Activated CD8-positive, alpha-beta memory T cell treated with anti-CD3 and anti-CD28 coated beads for 4 hours (primary cell): ENCODE measurements at regions not wholly inside any gene's neighbourhood (a gene's known extent, or its start where the extent isn't known, plus 50 kb on each side); places are given as distances from the start of the nearest gene placed in this dataset.
"Not testable (repeated sequence)": the region's sequence is repeated elsewhere in the genome, so short reads cannot be mapped to it uniquely, and the experiment has no call there.

Source experiments
- DNase-seq, 2 donors: peaks; one replicate each; pipeline ENCODE4 v3.0.0-alpha.2; 2020; ENCODE audit warnings: low read depth in 2 of 2

DNA sequence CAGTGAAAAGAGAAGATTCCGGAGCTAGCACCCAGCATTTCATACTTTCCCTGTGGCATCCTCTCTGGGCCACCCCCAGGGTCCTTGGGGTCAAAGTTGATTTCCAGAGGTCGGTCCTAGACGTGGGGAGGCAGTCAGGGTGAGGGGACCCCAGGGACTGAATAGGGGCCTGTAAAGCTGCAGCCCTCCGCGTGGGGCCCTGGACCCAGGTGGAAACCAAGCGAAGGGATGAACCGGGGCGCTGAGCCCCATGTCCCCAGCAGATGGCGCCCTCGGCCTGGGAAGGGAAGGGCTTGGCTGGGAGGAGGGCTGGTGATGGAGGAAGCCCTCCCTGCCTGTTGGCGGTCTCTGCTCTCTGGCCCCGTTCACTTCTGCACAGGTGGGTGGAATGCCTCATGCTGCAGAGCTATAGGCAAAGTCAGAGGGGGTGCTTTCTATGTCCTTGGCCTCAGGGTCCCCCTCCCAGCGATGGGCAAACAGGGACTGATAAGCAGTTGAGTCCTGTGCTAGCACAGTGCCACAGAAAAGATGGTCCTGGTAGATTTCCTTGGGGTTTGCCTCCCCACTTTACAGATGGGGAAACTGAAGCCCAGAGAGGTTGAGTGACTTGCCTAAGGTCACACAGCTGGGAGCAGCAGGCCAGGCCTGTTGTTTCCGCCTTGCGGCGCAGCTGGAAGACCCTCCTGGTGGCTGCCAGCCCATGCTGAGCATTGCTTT is 163.4 kb upstream of the CIBAR2 start:
- peak; percentile 24 to 26 for DNase-seq

DNA sequence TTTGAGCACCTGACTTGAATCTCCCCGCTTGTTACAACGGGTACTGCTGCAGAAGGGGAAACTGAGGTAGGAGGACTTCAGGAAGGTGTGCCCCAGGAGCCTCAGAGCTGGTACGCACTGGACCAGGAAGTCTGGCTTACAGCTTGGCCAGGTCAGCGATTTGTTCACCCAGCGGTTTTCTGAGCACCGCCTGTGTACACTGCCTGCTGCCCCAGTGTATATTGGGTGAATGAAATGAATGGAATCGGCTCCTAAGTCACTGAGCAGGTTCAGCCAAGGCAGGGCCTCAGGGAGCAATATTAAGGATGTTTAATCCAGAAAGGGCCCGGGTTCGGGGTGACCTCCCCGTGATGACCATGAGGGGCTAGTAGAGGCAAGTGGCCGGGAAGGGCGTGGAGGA is 164.0 kb upstream of the CIBAR2 start:
- DNase-seq, result no peak

DNA sequence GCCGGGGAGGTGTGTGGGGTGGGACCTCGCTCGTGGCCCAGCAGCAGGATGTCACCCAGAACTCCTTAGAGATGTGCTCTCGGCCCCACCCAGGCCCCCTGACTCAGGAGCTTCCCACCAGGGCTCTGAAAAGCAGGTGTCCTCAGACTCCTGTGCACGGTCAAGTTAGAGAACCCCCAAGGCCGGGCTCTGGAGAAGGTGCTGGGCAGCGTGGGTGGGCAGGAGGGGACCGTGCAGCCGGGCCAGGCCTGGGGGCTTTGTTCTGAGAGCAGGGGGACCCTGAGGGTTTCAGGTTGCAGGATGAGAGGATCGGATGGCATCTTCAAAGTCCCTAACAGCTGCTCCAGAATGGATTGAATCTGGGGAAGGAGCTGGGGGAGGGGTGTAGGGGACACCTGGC is 164.4 kb upstream of the CIBAR2 start:
- DNase-seq, result no peak

DNA sequence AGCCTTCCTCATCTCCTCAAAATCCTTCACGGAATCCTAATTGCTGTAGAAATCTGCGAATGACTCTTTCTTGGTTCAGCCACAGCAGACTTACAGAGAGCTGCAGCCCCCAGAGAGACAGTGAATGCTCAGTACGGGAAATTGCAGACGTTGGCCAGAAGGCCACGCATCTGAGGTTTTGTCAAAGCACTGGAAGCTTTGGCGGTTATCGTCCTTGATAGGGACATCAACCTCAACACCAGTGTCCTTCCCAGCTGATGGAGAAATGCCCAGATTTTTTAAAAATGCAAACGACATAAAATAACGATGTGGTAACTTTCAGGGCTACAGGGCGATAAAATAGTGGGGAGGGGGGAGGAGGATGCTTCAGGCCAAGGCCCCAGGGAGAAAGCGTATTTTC is 166.6 kb upstream of the CIBAR2 start:
- no peak for DNase-seq

DNA sequence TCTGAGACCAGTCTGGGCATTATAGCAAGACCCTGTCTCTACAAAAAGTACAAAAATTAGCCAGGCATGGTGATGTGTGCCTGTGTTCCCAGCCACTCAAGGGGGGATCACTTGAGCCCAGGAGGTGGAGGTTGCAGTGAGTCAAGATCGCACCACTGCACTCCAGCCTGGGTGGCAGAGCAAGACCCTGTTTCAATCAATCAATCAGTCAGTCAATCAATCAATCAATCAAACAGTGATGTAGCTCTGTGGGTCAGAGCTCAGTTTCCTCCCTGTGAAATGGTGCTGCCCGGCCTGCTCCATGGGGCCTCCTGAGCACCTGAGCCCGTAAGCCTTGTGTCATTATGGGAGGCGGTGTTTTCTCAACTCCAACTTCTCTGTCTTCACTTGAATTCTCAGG is 167.1 kb upstream of the CIBAR2 start:
- no peak for DNase-seq

DNA sequence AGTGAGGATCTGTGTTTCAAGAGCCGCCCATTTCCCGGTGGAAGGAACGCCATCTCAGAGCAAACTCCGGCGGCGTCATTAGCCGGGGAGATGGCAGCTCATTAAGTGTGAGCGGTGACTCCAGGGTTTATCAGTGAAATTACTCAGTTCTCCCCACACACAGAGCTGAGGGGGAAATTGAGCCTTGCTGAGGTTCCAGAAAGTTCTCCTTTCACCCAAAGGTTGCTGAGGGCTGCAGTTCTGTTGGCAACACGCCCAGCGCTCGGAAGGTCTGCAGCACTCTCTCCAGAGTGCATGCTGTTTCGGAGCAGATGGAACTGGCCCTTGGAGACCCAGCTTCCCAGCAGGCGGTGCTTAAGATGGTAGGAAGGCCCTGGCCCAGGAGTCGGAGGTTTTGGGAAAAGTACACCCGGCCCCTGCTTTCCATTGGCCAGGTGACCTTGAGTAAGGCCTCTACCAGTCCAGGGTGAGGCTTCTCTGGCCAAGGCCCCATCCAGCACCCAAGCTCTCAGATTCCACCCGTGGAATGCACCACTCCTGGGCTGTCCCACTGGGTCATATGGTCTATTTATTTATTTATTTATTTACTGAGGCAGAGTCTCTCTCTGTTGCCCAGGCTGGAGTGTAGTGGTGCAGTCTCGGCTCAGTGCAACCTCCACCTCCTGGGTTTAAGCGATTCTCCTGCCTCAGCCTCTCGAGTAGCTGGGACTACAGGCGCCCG is 167.7 kb upstream of the CIBAR2 start:
- no peak for DNase-seq

DNA sequence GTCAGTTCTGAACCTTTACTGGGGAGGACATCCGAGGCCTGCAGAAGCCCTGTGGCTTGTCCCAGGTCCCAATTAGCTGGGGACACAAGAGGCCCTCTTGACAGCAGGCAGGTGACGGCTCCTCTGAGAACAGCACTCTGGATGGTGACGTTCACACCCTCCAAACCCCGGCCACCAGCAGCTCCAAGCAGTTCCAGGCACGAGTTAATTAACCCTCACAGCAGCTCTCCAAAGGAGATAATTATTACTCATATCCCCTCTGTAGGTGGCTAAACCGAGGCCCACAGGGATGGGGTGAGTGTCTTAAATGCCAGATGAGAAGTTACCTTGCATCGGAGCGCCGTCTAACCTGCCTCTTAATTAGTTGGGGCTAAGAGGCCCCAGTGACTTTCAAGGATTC is 168.9 kb upstream of the CIBAR2 start:
- no peak for DNase-seq

DNA sequence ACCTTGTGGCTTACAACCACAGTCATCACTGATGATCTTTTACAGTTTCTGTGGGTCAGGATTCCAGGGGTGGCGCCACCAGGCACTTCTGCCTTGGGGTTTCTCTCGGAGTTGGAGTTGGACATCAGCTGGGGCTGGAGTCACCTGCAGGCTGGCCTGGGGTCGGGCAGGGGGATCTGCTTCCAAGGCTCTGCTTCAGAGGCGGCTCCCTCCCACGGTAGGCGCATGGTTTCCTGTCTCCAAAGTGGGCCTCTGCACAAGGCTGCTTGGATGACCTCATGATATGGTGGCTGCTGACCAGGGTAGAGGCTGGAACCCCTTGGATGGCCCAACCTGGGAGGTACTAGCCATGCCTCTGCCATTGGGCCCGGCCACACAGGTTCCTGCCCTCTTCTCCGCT is 170.6 kb upstream of the CIBAR2 start:
- DNase-seq, result no peak

DNA sequence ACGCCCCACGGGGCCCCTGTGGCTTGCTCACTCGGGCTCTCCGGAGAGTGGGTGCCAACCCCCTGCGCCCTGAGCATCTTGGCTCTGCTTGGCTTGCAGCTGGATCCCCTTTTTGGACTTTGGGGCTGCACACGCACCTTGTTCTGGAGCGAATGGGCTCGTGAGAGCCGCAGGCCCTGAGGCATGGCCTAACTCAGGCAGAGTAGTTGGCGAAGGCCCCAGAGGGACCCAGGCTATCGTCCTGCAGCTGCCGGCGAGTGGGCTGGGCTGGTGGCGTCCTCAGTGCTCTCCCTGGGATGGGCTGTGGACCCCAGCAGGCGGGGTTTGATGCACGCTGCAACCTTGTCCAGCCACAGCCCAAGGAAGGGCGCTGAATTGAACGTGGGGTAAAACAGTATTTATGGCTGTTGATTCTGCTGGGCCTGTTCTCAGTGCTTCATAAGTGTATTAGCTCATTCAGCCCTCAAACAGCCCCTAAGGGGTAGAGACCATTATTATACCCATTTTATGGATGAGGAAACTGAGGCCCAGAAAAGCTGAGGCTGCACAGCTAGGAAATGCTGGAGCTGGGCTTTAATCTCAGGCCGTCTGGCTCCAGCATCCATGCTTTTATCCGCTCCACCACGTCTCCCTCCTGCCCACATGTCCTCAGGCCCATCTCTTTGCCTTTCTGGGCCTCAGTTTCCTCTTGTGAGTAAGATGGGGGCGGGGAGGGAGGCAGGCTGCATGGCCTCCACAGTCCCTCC is 171.2 kb upstream of the CIBAR2 start:
- DNase-seq, result no peak

DNA sequence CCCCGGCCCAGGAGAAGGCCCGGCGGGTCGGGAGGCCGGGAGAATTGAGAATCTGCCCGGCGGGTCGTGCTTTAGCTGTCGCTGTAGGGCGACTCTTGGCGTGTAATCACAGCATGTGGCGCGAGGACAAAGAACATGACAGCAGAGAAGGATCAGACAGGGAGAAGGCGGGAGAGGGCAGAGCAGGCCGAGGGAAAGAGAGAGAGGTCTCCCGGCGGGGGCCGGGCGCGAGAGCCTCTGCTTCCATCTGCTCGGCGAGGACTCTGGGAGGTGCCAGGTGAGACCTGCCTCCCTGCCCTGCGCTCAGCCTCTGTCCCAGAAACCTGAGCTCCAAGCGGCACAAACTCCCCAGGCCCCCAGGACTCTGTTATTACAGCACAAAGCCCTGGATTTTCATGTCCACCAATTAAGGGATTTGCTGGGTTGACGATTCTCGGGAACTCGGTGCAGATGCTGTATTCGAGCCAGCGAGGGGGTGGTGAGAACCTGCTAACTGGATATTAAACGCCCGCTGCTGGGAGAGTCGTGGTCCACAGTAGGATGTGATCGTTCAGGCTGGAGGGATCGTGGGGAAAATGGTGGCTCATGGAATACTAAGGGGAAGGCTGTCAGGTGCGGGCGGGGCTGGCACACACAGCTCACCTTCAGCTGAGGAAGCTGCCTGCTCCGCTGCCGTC is 172.0 kb upstream of the CIBAR2 start:
- DNase-seq, result no peak

DNA sequence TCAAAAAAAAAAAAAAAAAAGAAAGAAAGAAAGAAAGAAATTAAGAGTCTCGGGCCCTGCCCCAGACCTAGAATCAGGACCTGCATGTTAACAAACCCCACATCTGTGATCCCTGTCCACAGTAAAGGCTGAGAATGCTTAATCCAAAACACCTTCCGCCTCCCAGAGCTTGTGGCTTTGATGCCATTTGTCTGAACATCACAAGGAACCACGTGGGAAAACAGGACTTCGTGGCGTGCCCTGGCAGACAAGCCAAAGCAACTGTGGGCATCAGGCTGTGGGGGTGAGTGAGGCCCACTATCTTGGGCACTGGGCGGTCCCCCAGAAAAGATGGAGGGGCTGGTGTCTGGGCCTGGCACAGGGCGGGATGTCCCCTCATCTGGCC is 173.4 kb upstream of the CIBAR2 start:
- DNase-seq, result no peak

DNA sequence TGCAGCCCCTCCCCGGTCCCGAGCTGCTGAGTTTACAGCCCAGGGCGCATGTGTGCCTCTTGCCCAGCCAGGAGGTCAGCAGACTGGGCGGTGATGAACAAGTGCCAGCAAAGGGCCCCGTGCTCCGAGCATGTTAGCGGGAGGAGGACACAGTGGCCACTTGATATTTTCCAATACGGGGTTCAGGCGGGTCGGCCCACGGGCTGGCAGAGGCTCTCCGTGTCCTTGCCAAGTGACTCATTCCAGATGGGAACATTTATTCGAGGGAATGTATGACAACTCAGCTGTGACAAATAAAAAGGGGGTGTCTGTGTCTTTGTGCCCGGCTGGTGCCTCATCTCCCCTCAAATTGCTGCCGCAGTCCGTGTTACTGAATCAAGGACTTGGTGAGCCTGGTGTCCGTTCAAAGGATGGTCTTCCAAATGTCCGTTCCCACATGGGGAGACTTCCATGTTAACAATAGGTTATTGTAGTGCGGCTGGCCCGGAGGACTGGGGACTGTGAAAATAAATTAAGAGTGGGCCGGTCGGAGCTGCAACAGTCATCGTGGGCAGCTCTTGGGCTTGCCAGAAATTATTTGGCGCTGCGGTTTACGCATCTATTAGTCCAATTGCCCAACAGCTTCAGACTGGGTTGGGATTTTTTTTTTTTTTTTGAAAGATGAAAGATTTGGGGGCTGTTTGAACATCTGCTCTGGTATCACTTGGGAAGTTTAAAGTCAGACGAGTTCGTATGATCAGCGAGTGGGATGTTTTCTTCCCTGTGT is 174.0 kb upstream of the CIBAR2 start:
- DNase-seq, result no peak

DNA sequence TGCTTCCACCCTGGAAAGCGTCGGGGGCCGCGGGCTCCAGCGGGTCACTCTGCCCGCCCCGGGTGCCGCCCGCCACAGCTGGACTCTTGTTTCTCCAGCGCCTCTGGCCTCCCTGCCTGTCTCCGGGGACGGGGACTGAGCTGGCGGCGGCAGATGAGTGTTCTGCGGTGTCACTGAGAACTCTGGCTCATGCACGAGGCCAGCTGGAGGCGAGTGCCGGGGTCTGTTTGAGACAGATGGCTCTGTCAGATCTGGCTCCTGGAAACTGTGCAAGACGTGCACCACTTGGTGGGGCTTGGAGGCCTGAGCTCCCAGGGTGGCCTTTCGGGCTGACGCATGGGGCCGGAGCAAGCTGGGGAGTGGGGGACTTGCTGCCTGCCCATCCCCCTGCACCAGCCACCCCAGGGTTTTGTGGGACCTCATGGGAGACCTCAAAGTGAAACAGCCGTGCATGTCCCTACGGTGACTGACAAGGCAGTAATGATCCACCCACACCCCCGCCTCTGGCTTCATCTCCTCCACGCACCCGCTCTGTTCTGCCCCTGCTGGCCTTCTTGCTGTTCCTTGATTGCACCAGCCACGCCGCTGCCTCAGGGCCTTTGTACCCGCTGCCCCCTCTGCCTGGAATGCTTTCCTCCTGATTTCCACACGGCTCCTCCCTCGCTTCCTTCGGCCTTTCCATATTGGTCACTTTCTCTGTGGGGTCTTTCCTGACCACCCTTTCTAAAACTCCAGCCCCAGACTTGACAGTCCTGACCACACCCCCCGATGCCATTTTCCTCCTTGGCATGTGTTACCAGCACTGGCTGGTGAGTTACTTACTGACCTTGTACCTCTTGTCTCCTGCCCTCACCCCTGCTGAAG is 174.9 kb upstream of the CIBAR2 start:
- no peak for DNase-seq

DNA sequence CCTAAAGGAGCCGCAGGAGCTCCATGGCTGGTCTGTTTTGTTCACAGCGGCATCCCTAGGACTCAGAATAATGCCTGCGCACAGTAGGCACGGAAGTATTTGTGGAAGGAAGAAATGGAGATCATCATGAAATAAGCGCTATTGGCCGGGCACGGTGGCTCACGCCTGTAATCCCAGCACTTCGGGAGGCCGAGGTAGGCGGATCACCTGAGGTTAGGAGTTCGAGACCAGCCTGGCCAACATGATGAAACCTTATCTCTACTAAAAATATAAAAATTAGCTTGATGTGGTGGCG is 175.5 kb upstream of the CIBAR2 start:
- DNase-seq, result not testable (repeated sequence)

DNA sequence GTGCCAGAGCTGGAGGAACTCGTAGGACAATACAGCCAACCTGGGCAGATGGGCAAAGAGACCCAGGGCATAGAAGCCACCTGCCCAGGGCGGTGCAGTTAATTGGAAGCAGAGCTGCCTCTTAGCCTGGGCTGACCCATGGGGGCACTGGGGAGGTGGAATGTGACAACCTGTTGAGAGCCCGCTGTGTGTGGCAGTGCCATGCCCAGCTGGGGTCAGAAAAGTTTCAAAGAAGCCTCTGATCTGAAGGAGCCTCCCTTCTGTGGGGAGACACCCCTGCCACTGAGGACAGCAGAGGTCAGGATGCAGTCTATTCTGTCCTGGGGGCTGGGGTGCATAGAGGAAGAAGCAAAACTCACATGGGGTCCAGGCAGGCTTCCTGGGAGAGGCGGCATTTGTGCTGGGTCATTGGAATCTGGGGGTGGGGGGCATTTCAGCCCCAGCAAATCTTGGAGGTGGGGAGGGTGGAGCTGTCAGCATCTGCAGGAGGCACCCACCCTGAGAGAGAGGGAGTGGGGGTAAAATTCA is 176.1 kb upstream of the CIBAR2 start:
- DNase-seq, result no peak

DNA sequence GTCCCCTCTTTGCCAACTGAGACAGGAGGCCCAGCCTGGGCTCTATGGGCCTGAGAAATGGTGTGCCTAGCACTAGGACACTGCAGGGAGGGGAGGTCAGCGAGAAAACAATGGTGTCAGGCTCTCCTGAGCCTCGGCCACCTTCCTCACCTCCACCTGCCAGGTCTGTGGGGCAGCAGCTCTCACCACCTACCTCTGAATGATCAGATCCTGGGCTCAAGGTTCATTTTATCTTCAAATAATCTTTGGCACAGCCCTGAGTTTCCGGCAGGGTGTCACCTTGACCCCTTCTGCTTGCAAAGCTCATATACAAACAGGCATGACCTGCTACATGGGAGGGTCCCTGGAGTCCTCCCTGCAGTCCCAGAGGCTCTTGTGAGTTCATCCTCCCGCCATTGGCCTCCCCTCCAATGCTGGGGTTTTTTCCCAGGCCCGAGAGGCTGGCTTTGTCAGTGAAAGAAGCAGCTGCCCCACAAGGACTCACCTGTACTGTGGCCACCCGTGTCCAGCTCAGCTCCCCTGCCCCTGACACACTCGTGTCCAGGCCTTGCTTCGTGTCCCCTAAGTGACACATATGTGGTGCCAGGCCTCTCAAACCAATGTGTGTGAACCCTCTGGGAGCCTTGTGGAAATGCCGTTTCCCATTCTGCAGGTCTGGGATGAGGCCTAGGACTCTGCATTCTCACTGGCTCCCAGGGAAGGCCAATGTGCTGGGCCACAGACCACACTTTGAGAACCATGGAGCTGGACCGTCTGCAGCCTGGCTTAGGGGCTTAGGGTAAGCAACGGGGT is 176.8 kb upstream of the CIBAR2 start:
- no peak for DNase-seq

DNA sequence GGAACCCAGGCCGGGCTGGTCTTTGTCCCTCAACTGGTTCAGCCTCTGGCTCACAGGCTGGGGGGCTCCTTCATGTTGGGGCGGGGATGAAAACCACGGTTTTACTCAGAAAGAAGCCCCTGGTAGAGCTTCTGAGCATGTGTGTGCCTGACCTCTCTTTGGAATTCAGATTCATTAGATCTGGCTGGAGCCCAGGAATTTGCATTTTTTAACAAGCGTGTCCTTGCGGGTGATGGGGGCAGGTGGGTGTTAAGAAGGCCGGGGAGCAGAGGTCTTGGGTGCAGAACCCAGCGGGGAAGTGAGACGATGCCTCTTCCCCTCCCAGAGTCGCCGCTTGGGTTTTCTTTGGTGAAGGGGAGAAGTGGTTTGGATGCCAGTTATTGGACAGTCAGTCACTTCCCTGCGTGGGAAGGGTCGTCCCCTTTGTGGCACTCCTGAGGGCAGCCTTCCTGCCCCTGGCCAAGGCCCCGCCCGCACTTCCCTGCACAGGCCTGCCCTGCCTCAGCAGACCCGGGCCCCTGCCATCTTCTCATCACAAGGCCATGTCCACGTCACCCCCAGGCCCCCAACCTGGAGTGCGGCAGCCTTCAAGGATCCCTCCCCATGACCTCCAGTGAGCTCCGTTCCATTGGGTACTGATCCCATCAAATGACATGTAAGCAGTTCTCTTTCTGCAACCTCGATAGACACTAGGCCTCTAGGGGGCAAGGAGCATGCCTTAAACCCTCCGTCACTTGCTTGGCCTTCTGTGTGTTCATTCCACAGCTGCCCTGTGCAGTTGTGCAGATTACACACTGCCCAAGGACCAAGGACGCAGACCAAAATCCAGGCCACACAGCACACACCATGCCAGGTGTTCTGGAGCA is 177.7 kb upstream of the CIBAR2 start:
- DNase-seq, result no peak

DNA sequence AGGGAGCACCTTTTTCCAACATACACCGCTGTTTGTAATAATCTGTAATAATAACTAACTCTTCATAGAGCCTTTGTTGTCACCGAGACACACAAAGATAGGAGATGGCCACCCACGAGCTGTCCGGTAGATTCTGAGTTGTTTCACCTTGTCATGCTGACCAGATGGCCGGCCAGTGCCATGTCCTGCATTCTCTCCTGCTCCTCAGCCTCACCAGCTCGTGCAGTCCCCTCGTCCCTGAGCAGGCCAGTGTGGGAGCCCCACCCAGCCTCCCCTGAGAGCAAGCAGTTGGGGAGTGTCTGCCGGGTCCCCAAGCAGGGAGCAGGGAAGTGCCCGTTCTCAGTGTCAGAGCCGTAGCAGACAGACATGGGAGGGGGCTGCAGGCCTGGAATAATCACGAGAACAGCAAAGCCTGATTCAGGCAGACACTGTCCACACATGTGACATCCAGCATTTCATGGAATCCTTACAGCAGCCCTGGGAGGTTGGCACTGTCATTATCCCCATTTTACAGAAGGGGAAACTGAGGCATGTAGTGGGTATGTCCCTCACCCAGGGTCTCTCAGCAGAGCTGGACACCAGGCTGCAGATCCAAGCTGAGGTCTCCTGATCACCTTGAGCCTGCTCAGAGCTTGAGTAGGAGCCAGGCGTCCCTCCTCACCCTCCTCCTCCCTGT is 178.5 kb upstream of the CIBAR2 start:
- no peak for DNase-seq
